Stomach smooth muscle (tissue), 2 donors: ENCODE measurements at regions not wholly inside any gene's neighbourhood (a gene's known extent, or its start where the extent isn't known, plus 50 kb on each side); places are given as distances from the start of the nearest gene placed in this dataset.
"Not testable (repeated sequence)": the region's sequence is repeated elsewhere in the genome, so short reads cannot be mapped to it uniquely, and the experiment has no call there.

Experiments used
- H3K27ac ChIP-seq: one replicate; pipeline ENCODE4 v1.7.0; 2013; ENCODE audit warnings: mild to moderate bottlenecking, low read length, inconsistent platforms
- H3K27me3 ChIP-seq, 2 donors: one replicate each; pipeline ENCODE4 v1.7.0; 2013; ENCODE audit warnings: low read length in 2 of 2; ENCODE audit not compliant: insufficient read depth in 2 of 2, control insufficient read depth in 1 of 2
- H3K36me3 ChIP-seq, 2 donors: one replicate each; pipeline ENCODE4 v1.7.0; 2013; ENCODE audit warnings: low read length in 2 of 2; ENCODE audit not compliant: control insufficient read depth in 2 of 2, insufficient read depth in 2 of 2
- H3K4me1 ChIP-seq: one replicate; pipeline ENCODE4 v1.7.0; 2013; ENCODE audit warnings: low read length; ENCODE audit not compliant: control insufficient read depth, insufficient read depth
- H3K4me3 ChIP-seq, 2 donors: one replicate each; pipeline ENCODE4 v1.7.0; 2013; ENCODE audit warnings: low read length in 2 of 2
- H3K9ac ChIP-seq, 2 donors: one replicate each; pipeline ENCODE4 v1.7.0; 2013; ENCODE audit warnings: low read length in 2 of 2, mild to moderate bottlenecking in 1 of 2
- H3K9me3 ChIP-seq, 2 donors: one replicate each; pipeline ENCODE4 v1.7.0; 2013; ENCODE audit warnings: low read length in 2 of 2; ENCODE audit not compliant: control insufficient read depth in 2 of 2
- donor health status: healthy.
- donor health status: Pancreatic carcinoma.

DNA sequence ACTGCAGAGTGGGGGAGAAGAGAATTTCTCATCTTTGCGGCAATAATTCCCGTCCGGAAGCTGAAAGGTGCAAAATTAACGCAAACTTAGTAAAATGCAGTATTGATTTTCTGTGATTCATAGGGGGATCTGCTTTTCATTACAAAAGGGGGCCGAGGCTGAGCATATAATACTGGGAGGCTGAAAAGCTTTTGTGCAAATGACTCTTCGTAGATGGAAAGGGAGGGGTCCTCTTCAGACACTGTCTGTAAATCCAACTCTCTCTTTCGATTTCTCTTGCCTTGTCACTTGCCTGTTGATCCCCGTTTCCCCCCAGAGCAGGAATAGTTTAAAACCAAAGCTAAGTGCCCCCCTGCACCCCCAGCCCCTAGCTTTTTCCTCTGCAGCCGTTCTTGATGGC, 258.2 kb downstream of the VRK1 start:
- Histone ChIP-seq H3K27me3 (peaks cover 0 to 6% of the 10 kb centered on the region in 2 donors), H3K9me3 (no peaks in the 10 kb centered on the region), H3K4me3 (no peak overlapping the region), H3K9ac (no peak overlapping the region), H3K4me1 (no peaks in the 10 kb centered on the region), H3K36me3 (no peaks in the 10 kb centered on the region), H3K27ac (no peak overlapping the region)

- no peak overlapping the region for H3K27ac ChIP-seq
- H3K9ac ChIP-seq, result no peak overlapping the region
- no peaks in the 10 kb centered on the region for H3K4me1 ChIP-seq
- no peaks in the 10 kb centered on the region for H3K36me3 ChIP-seq
- H3K4me3 ChIP-seq, result no peak overlapping the region
- peaks cover 0 to 6% of the 10 kb centered on the region in 2 donors for H3K27me3 ChIP-seq
- H3K9me3 ChIP-seq, result no peaks in the 10 kb centered on the region
These were observed 258.9 kb downstream of the VRK1 start for GRCh38 chr14:97056086-97056485.

DNA sequence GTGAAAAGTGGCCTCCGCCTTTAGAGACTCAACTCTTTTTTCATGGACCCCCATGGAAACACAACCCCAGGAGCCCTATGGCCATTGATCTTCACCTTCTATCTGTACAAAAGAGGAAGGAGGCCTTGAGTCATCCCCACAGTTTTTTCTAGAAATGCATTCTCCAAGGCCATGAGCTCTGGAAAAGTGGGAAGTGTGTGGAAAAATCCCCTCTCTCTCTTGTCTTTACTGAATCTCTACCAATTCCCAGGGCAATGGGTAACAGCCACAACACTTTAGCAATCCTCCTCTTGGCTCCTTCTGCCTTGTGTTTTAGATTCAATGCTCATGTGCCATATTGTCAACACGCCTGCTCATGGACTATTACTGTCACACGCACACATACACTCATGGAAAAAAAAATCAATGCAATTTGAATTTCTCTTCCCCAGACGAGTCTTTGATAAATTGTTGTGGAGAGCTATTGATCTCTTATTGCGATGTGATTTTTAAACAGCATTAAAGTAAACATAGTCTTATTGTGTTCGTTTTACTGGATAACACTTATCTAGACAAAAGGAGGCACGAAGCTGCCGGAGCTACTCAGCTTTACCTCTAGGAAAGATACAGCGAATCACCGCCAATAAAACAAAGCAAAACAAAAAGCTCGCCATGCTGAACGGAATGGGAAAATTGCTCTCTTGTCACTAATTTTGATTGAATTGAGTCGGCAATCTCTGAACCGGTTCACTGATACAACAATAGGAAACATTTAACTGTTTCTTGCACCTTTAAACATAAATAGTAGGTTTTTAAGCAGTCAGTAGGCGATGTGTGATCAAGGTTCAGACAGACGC, 260.3 kb downstream of the VRK1 start:
- peaks cover 0 to 6% of the 10 kb centered on the region in 2 donors for H3K27me3 ChIP-seq
- H3K4me3 ChIP-seq, result no peak overlapping the region
- no peak overlapping the region for H3K27ac ChIP-seq
- no peaks in the 10 kb centered on the region for H3K9me3 ChIP-seq
- H3K4me1 ChIP-seq, result no peaks in the 10 kb centered on the region
- H3K9ac ChIP-seq, result no peak overlapping the region
- no peaks in the 10 kb centered on the region for H3K36me3 ChIP-seq

DNA sequence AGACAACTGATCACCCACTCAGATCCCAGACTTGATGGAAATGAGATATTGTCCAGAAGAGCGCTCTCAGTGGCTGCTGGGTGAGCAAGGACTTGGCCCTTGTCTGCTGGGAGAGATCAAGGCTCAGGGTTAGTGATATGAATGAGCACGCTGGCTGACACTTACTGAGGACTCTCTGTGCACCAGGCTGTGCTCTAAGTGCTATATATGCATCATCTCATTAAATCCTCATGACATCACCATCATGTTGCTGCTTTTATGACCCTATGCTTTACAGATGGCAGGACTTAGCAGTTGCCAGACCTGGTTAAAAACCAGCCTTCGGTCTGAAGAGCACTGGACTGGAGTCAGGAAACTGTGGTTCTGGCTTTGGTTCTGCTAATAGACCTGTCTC, 260.9 kb downstream of the VRK1 start:
- Histone ChIP-seq H3K4me3 (no peak overlapping the region), H3K9ac (no peak overlapping the region)

DNA sequence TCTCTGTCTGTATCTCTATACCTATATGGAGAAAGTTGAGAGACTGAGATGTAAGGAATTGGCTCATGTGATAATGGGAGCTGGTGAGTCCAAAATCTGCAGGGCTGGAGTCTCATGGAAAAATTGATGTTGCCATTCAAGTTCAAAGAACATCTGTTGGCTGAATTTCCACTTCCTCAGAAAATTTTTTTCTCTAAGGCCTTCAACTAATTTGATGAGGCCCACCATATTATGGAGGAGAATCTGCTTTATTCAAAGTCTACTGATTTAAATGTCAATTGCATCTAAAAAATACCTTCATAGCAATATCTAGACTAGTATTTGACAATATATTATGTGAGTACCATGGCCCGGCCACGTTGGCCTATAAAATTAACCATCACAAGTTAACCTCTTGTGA, 261.4 kb downstream of the VRK1 start:
- H3K36me3 ChIP-seq, result no peaks in the 10 kb centered on the region
- H3K4me1 ChIP-seq, result no peaks in the 10 kb centered on the region
- no peaks in the 10 kb centered on the region for H3K9me3 ChIP-seq
- H3K27me3 ChIP-seq, result peaks cover 0 to 6% of the 10 kb centered on the region in 2 donors
- no peak overlapping the region for H3K4me3 ChIP-seq
- no peak overlapping the region for H3K9ac ChIP-seq
- H3K27ac ChIP-seq, result no peak overlapping the region

More for the DNA sequence above, 260.9 kb downstream of the VRK1 start:
- no peaks in the 10 kb centered on the region for H3K36me3 ChIP-seq
- no peak overlapping the region for H3K27ac ChIP-seq
- H3K9me3 ChIP-seq, result no peaks in the 10 kb centered on the region
- H3K27me3 ChIP-seq, result peaks cover 0 to 6% of the 10 kb centered on the region in 2 donors
- no peaks in the 10 kb centered on the region for H3K4me1 ChIP-seq

DNA sequence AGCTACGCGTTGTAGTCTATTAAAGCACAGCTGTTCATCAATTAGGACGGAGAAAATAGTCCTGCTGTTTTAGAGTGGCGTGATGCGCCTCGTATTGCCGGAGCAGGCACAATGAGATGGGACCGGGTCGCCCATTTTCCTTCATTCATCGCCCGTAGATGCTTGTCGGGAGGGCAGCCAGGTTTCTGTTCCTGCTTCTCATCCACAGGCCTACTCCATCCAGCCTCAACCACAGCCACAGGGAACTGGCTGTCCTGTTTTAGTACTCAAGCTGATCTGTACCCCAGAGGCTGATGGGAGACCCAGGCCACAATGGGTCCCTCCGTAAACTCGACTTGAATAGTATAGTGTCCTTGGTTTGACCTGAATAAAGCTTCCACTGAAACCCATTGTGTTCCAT, 264.0 kb downstream of the VRK1 start:
- Histone ChIP-seq H3K4me3 (no peak overlapping the region), H3K9ac (no peak overlapping the region), H3K27ac (no peak overlapping the region), H3K9me3 (peaks cover 0 to 4% of the 10 kb centered on the region in 2 donors), H3K4me1 (no peaks in the 10 kb centered on the region), H3K36me3 (no peaks in the 10 kb centered on the region), H3K27me3 (peaks cover 0 to 4% of the 10 kb centered on the region in 2 donors)

DNA sequence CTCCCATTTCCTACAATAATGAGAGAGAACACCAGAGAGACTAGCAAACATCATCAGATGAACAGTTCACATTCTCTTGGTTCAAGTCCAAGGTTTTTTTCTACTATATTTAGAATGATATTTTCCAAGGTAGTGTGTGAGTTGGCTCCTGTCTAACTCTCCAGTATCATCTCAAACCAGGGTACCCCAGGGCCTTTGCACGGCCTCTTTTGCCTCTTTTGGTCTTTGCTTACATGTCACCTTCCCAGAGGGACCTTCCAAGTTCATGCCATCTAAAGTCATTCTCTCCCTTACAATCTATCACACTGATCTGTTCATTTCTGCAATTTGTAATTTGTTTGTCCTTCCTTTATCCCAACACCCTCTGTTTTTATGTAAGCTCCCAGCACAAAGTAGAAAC, 264.5 kb downstream of the VRK1 start:
- Histone ChIP-seq H3K27me3 (peaks cover 0 to 4% of the 10 kb centered on the region in 2 donors), H3K27ac (no peak overlapping the region), H3K4me1 (no peaks in the 10 kb centered on the region), H3K36me3 (no peaks in the 10 kb centered on the region), H3K9me3 (peaks cover 0 to 4% of the 10 kb centered on the region in 2 donors), H3K4me3 (no peak overlapping the region), H3K9ac (no peak overlapping the region)

DNA sequence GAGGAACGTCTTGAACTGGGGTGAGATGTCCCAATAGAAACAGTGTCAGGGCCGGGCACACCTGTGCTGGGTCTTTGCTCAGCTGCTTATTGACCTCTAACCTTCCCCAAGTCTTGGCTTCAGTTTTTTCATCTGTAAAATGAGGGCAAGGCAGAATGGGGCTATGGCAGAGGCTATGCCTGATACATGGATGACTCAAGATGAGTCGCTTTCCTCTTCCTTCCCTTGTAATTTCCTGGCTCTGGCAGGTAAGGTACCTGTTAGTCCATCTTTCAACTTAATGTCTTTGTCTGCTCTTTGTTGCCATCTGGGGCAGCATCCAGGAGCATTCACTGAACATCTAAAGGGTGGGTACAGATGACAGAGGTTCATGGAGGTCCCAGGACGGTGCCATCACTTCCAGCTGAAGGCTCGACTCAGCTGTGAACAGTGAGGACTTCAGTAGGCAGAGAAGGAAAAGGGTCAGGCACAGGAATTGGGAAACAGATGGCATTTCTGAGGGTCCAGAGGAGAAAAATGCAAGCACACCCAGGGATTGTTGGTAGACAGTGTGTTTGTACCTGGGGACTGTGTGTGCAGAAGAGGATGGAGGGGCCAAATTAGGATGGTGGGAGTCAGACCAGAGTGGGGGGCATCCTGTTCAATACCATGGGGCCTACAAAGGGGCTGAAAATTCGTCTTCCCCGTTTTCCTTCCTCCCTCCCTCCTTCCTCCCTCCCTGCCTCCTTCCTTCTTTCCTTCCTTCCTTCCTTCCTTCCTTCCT, 268.3 kb downstream of the VRK1 start:
- H3K9me3 ChIP-seq, result peaks cover 0 to 4% of the 10 kb centered on the region in 2 donors
- no peak overlapping the region for H3K27ac ChIP-seq
- no peaks in the 10 kb centered on the region for H3K36me3 ChIP-seq
- H3K27me3 ChIP-seq, result no peaks in the 10 kb centered on the region
- no peaks in the 10 kb centered on the region for H3K4me1 ChIP-seq
- H3K4me3 ChIP-seq, result no peak overlapping the region
- H3K9ac ChIP-seq, result no peak overlapping the region

DNA sequence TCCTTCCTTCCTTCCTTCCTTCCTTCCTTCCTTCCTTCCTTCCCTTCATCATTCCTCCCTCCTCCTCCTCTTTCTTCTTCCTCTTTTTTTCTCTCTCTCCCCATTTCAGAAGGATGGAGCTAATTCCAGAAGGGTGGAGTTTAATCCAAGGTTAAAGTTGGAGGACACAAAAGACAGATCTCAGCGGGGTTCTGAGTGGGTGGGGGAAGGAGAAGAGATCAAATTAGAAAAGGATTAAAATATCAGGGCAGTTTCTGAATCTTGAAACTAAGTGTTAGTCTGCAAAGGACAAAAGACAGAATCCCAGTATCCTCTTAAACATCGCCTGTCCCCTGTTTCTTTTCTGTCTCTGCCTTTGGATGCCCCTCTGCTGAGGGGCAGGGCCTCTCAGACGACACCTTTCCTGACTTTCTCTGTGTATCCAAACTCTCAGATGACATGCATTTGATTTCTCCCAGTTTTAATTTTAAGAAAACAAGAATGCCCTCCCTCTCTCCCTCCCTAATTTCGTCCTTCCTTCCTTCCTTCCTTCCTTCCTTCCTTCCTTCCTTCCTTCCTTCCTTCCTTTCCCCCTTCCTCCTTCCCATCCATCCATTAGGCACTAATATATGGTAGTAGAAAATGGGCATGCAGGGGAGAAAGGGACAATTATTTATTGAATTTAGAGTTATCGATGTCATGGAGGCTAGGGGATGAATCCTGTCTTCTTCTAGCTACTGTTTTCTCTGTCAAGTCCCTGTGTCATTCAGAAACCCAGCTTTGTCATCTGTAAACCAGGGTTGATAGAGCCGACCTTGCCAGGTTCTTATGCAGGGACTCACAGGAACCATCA, 269.1 kb downstream of the VRK1 start:
- Histone ChIP-seq H3K4me1 (no peaks in the 10 kb centered on the region), H3K36me3 (no peaks in the 10 kb centered on the region), H3K27me3 (peaks cover 0 to 3% of the 10 kb centered on the region in 2 donors), H3K9me3 (peaks cover 0 to 4% of the 10 kb centered on the region in 2 donors), H3K9ac (no peak overlapping the region), H3K4me3 (no peak overlapping the region), H3K27ac (no peak overlapping the region)

DNA sequence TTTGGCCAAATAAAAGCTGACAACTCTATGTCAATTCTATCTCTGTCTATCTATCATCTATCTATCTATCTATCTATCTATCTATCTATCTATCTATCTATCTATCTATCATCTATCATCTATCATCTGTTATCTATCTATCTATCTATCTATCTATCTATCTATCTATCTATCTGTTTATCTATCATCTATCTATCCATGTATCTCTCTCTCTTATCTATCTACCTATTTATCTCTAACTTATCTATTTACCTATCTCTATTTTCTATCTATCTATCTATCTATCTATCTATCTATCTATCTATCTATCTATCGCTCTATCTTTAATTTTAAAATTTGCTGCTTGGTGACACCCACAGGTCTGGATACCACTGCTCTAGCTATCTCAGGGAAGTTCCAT, 271.1 kb downstream of the VRK1 start:
- not testable (repeated sequence) for H3K9ac ChIP-seq, H3K9me3 ChIP-seq, H3K4me3 ChIP-seq, H3K27ac ChIP-seq, H3K27me3 ChIP-seq, H3K4me1 ChIP-seq, H3K36me3 ChIP-seq
